HG03439 (cell line): ENCODE measurements at regions not wholly inside any gene's neighbourhood (a gene's known extent, or its start where the extent isn't known, plus 50 kb on each side); places are given as distances from the start of the nearest gene placed in this dataset.
A peak's percentile ranks its signal among the peaks of the same experiment; 100 is the strongest.

ENCODE experiments used
- ATAC-seq: cut with Tn5 transposase; IDR thresholded peaks from one replicate; pipeline ENCODE4 v1.9.1; 2021; ENCODE audit warnings: mild to moderate bottlenecking, moderate library complexity; ENCODE audit not compliant: unreplicated experiment

DNA sequence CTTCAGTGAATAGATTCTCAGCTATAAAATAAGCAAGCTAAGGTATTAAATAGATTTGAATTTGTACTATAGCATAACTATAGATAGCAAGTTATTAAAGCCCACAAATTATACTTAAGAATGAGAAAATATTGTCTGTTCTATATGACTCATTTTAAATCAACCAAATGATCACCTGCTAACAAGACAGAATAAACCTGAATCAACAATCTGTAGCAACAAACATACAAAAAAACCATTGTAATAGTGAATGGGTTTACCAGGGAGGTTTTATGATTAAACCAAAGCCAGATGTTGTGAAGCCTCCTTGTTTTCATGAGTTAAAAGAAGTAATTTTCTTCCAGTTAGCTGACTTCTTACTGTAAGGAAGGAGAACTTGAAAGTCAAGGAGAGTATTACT is 71.9 kb upstream of the HTR1B start:
- no peak for ATAC-seq

DNA sequence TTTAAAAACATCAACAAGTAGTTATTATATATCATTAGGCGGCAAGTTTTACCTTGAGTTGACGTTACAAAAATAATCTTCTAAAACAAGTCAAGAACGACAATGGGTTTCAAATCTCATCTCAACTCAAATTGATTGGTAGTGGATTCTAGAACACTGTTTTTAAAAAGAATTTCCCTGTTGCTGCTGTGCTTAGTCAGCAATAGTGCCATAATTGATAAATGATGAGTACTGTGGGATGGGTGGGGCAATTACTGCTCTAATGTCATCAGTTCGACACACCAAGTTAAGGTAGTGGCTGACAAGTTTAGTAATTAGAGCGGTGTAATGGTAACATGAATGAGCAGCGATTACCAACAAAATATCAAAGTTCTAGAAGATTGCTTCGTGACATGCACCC is 73.4 kb upstream of the HTR1B start:
- no peak for ATAC-seq

DNA sequence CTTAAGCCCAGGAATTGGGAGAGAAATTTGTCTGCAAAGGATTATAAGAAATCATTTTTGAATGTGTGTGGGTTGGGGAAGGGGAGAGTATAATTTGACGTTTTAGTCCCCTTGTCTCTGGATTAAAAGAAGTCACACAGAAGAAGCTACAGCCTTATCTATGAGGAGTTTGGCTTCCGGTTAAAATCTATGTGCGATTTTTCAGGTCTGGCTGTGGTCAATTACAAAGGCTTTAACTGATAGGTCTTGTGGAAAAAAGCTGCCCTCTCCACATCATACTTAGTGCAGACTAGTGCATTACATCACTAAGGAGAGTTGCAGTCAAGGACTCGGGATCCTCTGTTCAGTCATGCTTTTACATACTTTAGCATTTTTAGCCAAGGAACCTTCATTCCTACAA is 80.3 kb upstream of the HTR1B start:
- ATAC-seq: no peak

DNA sequence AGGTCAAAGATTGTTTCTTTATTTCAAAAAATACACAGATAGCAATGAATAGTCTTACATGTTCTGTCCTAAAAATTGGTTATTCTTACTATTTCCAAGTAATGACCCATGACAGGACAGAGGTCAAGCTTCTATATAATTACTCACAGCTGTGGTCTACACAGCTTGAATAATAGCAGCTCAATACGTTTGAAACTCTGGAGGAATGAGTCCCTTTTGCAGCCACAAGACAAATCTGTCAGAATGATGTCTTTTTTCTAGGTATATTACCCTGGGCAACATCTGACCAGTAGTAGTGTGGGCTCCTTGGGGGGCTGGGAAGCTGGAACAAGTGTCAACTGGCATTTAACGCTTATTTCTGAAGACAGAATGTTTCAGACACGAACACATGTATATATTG is 84.9 kb upstream of the HTR1B start:
- ATAC-seq: peak; percentile 40

DNA sequence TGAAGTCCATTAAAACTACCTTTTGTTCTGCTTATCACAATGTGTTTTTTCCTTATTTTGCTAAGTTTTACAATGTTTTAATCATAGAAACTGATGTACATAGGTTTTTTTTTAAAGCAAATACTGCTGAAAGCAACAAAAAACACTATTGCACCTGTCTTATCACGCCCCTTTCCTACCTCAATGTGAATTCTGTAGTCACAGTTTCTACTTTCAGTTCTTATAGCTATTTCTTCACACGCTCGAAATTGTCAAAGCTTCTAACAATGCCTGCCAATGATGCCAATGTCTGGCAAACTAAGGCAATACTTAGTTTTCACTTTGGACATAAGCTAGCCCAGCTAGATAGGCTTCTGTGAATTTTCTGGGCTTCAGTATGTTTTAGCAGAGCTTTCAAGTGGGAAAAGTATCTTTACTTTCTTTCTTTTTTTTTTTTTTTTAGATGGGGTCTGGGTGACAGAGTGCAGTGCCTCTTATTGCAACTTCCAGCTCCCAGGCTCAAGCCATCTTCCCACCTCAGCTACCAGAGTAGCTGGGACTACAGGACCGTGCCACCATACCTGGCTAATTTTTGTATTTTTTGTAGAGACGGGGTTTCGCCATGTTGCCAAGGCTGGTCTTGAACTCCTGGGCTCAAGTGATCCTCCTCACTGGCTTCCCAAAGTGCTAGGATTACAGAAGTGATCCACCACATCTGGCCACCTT is 85.5 kb upstream of the HTR1B start:
- peak; percentile 69 for ATAC-seq

DNA sequence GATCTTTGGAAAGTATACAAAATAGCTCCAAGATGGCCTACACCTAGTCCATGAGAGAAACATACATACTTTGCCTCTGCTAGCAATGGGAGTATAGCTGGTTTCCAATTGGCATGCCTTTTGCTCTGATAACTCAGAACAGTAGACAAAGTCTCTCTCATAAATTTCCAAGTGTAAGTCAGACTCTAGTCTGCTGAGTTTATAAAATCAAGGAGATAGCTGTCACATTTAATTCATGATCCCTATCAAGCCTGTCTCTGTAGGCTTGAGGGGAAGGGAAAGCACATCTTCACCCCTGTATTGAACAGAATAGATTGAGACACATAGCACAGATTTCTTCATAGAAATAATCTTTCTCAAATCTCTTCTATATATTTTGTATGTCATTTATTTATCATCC is 87.8 kb upstream of the HTR1B start:
- no peak for ATAC-seq

DNA sequence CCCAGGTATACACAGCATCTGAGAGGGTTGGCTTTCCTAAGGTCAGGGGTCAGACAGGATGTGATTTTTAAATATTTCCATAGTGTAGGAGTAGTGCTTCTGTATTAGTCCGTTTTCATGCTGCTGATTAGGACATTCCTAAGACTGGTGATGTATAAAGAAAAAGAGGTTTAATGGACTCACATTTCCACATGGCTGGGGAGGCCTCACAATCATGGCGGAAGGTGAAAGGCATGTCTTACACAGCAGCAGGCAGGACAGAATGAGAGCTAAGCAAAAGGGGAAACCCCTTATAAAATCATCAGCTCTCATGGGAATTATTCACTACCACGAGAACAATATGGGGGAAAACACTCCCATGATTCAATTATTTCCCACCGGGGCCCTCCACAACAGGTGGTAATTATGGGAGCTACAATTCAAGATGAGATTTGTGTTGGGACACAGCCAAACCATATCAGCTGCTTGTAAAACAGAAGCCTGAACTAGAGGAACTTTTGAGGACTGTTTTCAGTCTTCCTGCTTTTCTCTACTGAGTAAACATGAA is 91.0 kb upstream of the MEI4 start:
- no peak for ATAC-seq

DNA sequence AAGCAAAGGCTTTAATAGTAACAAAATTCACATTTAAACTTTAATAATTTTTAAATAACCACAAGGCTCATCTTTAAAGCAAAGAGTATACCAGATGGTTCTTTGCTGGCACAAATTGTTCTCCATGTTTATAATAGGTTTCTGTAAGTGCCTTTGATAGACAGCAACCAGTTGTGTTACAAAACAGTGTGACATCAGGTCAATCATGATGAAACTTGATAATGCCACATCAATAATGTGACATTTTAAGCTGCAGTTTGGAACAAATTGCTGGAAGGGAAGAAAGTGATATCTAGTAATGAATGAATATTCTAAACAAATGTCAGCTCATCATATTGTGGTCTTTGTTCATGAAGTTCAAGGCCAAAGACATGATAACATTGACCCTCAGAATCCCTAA is 87.5 kb upstream of the MEI4 start:
- no peak for ATAC-seq

DNA sequence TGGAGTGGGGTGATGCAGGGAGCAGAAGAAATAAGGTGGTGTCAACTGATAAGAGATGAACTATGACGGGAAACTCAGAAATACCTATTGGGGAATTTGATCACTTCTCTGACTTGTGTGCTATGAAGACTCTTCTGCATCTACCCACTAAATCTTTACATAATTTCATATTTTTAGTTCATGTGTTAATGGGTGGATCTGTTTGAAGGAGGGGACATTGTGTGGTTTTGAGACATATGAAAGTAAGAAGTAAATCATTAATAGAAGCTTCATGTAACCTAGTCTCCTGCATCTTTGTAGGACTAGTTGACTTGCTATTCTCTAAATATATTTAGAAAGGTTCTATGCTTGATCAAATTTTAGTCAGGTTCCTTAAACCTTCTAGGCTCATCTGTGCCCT is 86.6 kb upstream of the MEI4 start:
- no peak for ATAC-seq

DNA sequence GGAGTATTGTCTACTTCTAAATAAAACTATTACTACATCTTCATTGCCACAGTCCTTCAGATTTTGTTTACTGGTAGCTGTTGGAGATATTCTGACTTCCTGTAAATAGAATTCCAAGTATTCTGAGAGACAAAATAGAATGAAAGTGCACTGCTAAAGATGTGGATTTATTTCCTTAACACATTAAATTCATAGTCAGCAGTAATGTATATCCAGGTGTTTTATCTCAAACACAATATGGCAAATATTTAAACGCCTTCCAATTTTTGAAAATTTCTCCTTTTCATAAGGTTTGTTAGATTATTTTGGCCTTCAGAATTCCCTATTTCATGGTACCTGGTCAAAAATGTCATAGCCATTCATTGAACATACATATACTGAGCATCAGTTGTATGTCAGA is 84.3 kb upstream of the MEI4 start:
- ATAC-seq: no peak

DNA sequence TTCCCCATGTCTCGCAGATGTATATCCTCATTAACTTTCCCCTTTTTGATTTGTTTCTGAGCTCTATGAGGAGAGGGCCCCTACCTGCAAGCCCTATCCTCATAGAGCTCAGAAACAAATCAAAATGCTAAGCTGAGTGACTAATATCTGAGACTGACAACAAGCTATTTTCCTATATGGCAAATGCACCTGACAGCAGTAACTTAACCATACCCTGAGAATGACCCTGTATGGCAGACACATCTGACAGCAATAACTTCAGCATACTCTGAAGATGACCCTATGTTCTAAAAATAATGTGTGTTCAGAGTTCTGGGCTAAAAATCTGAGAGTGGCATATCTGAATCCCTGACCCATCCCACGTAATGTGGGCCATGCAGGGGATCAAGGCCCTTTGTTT is 79.0 kb upstream of the MEI4 start:
- ATAC-seq: no peak

DNA sequence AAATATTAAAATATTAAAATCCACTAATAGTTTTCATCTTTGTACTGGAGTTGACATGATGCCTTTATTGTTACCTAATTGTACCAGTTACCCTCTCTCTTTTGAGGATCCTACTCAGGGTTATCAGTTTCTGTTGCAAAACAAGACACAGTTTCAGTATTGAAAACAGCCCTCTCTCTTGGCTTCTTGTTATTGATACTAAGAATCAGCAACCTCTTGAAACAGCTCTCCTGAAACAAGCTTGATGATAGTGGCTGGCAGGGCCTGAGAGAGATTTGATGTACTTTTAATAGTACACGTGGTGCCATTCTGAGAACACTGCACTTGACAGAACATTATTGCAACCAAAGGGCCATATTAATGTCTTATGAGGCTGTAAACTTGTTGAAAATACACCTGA is 64.9 kb upstream of the MEI4 start:
- no peak for ATAC-seq
